Osteoblast (primary cell): ENCODE measurements at regions not wholly inside any gene's neighbourhood (a gene's known extent, or its start where the extent isn't known, plus 50 kb on each side); places are given as distances from the start of the nearest gene placed in this dataset.
"Not testable (repeated sequence)": the region's sequence is repeated elsewhere in the genome, so short reads cannot be mapped to it uniquely, and the experiment has no call there.

Source experiments
- DNase-seq: peaks from one replicate; pipeline ENCODE4 v3.0.0; 2011; ENCODE audit warnings: low spot score, mixed read lengths; ENCODE audit not compliant: insufficient read length; ENCODE audit errors: missing footprints
- H2AFZ ChIP-seq: 2 replicates; pipeline ENCODE4 v1.6.0; 2011; ENCODE audit warnings: mild to moderate bottlenecking, low read length
- H3K27ac ChIP-seq: 2 replicates; pipeline ENCODE4 v1.5.1; 2011; ENCODE audit warnings: mild to moderate bottlenecking, low read depth, low read length, moderate library complexity
- H3K27me3 ChIP-seq: 2 replicates; pipeline ENCODE4 v1.6.0; 2012; ENCODE audit warnings: mild to moderate bottlenecking, control low read depth, inconsistent platforms, low read length, moderate library complexity; ENCODE audit not compliant: insufficient read depth
- H3K36me3 ChIP-seq: 2 replicates; pipeline ENCODE4 v1.5.1; 2011; ENCODE audit warnings: mild to moderate bottlenecking, low read length, control low read depth, moderate library complexity; ENCODE audit not compliant: insufficient read depth
- H3K4me1 ChIP-seq: 2 replicates; pipeline ENCODE4 v1.5.1; 2011; ENCODE audit warnings: mild to moderate bottlenecking, low read length, control low read depth, moderate library complexity; ENCODE audit not compliant: insufficient read depth
- H3K4me2 ChIP-seq: 2 replicates; pipeline ENCODE4 v1.6.0; 2011; ENCODE audit warnings: mild to moderate bottlenecking, low read length; ENCODE audit not compliant: insufficient read depth
- H3K4me3 ChIP-seq: fragments of 200-600 bp; sonication (generic); 3 replicates; pipeline ENCODE4 v1.5.1; 2012; ENCODE audit warnings: mild to moderate bottlenecking, low read length, inconsistent platforms; ENCODE audit not compliant: insufficient read depth
- H3K79me2 ChIP-seq: 2 replicates; pipeline ENCODE4 v1.6.0; 2012; ENCODE audit warnings: mild to moderate bottlenecking, low read length, control low read depth, inconsistent platforms; ENCODE audit not compliant: insufficient read depth
- H3K9me3 ChIP-seq: 2 replicates; pipeline ENCODE4 v1.5.1; 2011; ENCODE audit warnings: low read depth, low read length, control low read depth
- H4K20me1 ChIP-seq: 2 replicates; pipeline ENCODE4 v1.6.0; 2012; ENCODE audit warnings: mild to moderate bottlenecking, low read length, control low read depth; ENCODE audit not compliant: insufficient read depth
- TF ChIP-seq, protein P1 (sequence below): IDR thresholded peaks from 2 replicates; pipeline ENCODE4 v1.5.1; 2011; ENCODE audit warnings: mild to moderate bottlenecking, low read depth, low read length, moderate library complexity; ENCODE audit errors: extremely low read depth

DNA sequence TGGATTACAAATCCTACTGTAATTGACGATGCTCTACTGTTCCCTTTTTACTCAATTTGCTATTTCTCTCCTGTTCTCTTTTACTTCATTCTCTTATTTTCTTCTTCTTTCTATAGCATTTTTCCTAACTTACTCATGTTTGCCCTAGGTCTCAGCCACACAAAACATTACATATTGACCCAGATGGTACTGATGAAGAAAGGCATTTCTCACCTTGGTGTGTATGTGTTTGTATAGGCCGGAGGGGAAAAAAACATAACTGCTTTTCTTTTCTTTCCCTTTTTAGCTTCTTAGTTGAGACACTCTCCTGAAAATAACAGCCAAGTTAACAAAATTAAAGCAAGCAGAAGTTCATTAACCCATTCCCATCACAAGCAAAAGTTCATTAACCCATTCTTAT, 1019.8 kb upstream of the CDH18 start:
- TF ChIP-seq, protein P1, sequence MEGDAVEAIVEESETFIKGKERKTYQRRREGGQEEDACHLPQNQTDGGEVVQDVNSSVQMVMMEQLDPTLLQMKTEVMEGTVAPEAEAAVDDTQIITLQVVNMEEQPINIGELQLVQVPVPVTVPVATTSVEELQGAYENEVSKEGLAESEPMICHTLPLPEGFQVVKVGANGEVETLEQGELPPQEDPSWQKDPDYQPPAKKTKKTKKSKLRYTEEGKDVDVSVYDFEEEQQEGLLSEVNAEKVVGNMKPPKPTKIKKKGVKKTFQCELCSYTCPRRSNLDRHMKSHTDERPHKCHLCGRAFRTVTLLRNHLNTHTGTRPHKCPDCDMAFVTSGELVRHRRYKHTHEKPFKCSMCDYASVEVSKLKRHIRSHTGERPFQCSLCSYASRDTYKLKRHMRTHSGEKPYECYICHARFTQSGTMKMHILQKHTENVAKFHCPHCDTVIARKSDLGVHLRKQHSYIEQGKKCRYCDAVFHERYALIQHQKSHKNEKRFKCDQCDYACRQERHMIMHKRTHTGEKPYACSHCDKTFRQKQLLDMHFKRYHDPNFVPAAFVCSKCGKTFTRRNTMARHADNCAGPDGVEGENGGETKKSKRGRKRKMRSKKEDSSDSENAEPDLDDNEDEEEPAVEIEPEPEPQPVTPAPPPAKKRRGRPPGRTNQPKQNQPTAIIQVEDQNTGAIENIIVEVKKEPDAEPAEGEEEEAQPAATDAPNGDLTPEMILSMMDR, result no peak
- H3K27me3 ChIP-seq, result no peaks in the 10 kb centered on the region
- no peak overlapping the region for H3K27ac ChIP-seq
- H2AFZ ChIP-seq, result no peak overlapping the region
- H3K4me2 ChIP-seq, result no peak overlapping the region
- H4K20me1 ChIP-seq, result no peaks in the 10 kb centered on the region
- no peak overlapping the region for H3K4me3 ChIP-seq
- H3K36me3 ChIP-seq, result no peaks in the 10 kb centered on the region
- peaks cover 2% of the 10 kb centered on the region for H3K9me3 ChIP-seq
- no peaks in the 10 kb centered on the region for H3K79me2 ChIP-seq
- no peaks in the 10 kb centered on the region for H3K4me1 ChIP-seq
- no peak for DNase-seq

- not testable (repeated sequence) for H3K79me2 ChIP-seq
Measured at GRCh38 chr5:20988933-20989332, 1000.9 kb upstream of the CDH18 start.

DNA sequence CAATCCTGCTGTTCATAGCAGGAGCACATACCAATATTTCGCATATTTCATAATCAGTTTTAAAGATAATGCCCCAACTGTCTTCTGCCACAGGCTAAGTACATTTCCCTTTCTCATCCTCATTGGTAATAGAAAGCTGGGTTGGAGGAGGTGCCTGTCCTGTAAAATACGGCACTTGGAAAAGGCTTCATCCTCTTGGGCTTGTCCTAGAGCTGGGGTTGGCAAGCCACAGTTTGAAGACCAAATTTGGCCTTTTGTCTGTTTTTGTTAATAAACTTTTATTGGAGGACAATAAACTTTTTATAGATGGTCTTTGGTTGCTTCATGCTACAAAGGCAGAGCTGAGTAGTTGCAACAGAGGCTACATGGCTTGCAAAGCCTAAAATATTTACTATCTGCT, 997.8 kb upstream of the CDH18 start:
- H4K20me1 ChIP-seq, result no peaks in the 10 kb centered on the region
- H3K4me3 ChIP-seq, result no peak overlapping the region
- no peaks in the 10 kb centered on the region for H3K36me3 ChIP-seq
- no peak for DNase-seq
- peaks cover 6% of the 10 kb centered on the region for H3K9me3 ChIP-seq
- H3K4me2 ChIP-seq, result no peak overlapping the region
- H3K79me2 ChIP-seq, result no peaks in the 10 kb centered on the region
- no peak overlapping the region for H3K27ac ChIP-seq
- H2AFZ ChIP-seq, result no peak overlapping the region
- TF ChIP-seq, protein P1, result no peak
- H3K27me3 ChIP-seq, result no peaks in the 10 kb centered on the region
- no peaks in the 10 kb centered on the region for H3K4me1 ChIP-seq

More at GRCh38 chr5:20988933-20989332, 1000.9 kb upstream of the CDH18 start:
- not testable (repeated sequence) for H3K4me2 ChIP-seq, H3K27ac ChIP-seq, H3K4me1 ChIP-seq, H4K20me1 ChIP-seq, H3K9me3 ChIP-seq, H2AFZ ChIP-seq, H3K36me3 ChIP-seq, DNase-seq, H3K27me3 ChIP-seq, H3K4me3 ChIP-seq

- Histone ChIP-seq H3K36me3 (no peaks in the 10 kb centered on the region), H3K27me3 (no peaks in the 10 kb centered on the region), H3K4me1 (no peaks in the 10 kb centered on the region), H2AFZ (no peak overlapping the region), H3K4me3 (no peak overlapping the region), H3K27ac (no peak overlapping the region), H3K9me3 (no peaks in the 10 kb centered on the region), H4K20me1 (no peaks in the 10 kb centered on the region), H3K79me2 (no peaks in the 10 kb centered on the region), H3K4me2 (no peak overlapping the region)
- TF ChIP-seq, protein P1, result no peak
- DNase-seq, result no peak
Measured at GRCh38 chr5:20974426-20974825, 986.4 kb upstream of the CDH18 start.
